ENCODE measurements at regions not wholly inside any gene's neighbourhood (a gene's known extent, or its start where the extent isn't known, plus 50 kb on each side); places are given as distances from the start of the nearest gene placed in this dataset.
A peak's percentile ranks its signal among the peaks of the same experiment; 100 is the strongest.
"Not testable (repeated sequence)": the region's sequence is repeated elsewhere in the genome, so short reads cannot be mapped to it uniquely, and the experiment has no call there.

DNA sequence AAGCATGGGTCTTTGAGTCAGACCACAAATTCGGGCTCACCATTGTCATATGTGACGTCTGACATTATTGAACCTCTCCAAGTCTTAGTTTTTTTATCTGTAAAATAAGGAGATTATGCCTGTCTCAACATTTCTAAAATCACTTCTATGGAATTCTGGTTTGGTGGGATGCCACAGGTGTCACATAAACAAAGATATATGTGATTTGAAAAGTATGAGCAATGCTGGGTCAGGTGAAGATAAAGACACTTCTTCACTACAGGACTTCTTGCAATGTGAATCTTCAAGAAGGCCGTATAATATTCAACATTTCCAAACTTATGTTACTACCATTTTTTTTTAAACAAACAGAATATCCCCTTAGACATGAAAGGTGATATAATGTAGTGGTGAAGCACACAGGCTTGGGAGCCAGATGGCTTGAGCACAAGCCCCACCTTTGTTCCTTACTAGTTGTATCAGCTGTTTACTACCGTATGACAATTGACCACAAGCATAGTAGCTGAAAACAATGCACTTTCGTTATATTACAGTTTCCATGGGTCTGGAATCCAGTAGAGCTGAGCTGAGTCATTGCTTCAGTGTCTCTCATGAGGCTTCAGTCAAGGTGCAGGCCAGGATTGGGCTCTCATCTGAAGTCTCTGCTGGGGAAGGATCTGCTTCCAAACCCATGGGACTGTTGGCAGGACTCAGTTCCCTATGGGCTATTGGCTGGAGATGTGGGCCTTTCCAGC is 87.7 kb downstream of the UTP18 start:
- H3K4me1 Mint-ChIP-seq (ENCODE audit: low read depth): peaks cover 1% of the 10 kb centered on the region
- intact Hi-C loops (cut with micrococcal nuclease): no loop called here
- H3K36me3 Mint-ChIP-seq (ENCODE audit: low read depth): no peaks in the 10 kb centered on the region
- H3K4me3 Mint-ChIP-seq: no peak overlapping the region
- no peak overlapping the region for H3K27ac Mint-ChIP-seq
- H3K27me3 Mint-ChIP-seq: peaks cover 40% of the 10 kb centered on the region
- no peaks in the 10 kb centered on the region for H3K9me3 Mint-ChIP-seq

DNA sequence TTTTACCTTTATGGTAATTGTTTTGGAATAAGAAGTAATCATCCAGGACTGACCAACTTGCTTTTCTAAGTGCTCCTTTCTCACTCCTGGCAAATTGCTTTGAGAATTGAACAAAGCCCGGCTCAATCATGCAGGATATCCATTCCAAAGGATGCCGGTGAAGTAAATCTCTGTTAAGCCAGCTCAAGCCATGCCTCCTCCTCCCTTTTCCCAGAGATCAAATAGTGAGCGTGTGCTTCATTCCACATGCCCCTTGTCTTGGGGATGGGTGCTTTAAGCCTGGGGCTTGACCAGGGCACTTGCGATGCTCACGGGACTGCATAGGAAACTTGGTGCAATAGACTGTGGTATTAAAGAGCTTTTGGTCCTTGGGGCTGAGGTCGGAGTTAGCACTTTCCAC is 90.7 kb downstream of the UTP18 start:
- H3K27me3 Mint-ChIP-seq: peaks cover 38% of the 10 kb centered on the region
- intact Hi-C loops (cut with micrococcal nuclease): no loop called here
- H3K27ac Mint-ChIP-seq: no peak overlapping the region
- H3K36me3 Mint-ChIP-seq (ENCODE audit: low read depth): no peaks in the 10 kb centered on the region
- no peaks in the 10 kb centered on the region for H3K9me3 Mint-ChIP-seq
- no peak overlapping the region for H3K4me3 Mint-ChIP-seq
- H3K4me1 Mint-ChIP-seq (ENCODE audit: low read depth): peaks cover 26% of the 10 kb centered on the region

DNA sequence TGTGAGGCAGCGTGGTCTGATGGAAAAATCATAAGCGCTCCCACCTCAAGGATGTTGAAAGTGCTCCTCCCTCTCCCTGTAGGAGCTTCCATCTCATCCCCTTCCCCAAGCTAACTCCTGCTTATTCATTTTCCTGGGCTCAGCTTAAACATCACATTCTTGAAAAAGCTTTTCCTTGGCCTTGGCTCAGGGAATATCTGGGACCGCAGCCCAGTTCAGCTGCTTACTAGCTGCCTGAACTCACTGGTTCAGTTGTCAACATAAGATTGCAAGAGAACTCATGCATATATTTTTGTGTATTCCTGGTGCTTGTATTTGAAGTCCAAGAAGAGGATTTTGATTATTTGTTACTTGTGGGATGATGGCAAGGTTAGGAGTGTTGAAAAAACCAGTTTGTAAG is 91.5 kb downstream of the UTP18 start:
- intact Hi-C loops (cut with micrococcal nuclease): no loop called here
- H3K4me1 Mint-ChIP-seq (ENCODE audit: low read depth): peaks cover 33% of the 10 kb centered on the region
- no peaks in the 10 kb centered on the region for H3K9me3 Mint-ChIP-seq
- no peaks in the 10 kb centered on the region for H3K36me3 Mint-ChIP-seq (ENCODE audit: low read depth)
- no peak overlapping the region for H3K4me3 Mint-ChIP-seq
- H3K27me3 Mint-ChIP-seq: peaks cover 37% of the 10 kb centered on the region
- no peak overlapping the region for H3K27ac Mint-ChIP-seq

DNA sequence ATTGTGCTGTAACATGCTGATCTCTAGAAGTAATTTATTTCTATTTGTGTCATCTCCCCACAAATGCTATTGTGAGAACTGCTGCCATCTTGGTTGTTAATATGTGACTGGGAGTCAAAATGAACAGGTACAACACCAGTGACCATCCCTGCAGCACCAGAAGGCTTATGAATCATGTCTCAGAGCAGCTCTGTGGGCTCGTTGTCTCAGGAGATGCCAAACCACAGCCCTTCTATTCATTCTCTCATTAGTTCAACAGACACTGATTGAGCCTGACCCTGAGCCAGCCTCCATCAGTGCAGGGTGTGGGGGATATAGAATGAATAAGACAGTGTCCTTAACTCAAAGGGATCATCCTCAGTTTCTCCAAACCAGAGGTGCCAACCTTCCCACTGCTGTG is 92.5 kb downstream of the UTP18 start:
- Mint-ChIP-seq H3K36me3 (ENCODE audit: low read depth) (no peaks in the 10 kb centered on the region), H3K27ac (no peak overlapping the region), H3K4me3 (no peak overlapping the region), H3K27me3 (peaks cover 29% of the 10 kb centered on the region), H3K4me1 (ENCODE audit: low read depth) (peaks cover 33% of the 10 kb centered on the region), H3K9me3 (no peaks in the 10 kb centered on the region)
- intact Hi-C loops (cut with micrococcal nuclease): no loop called here

DNA sequence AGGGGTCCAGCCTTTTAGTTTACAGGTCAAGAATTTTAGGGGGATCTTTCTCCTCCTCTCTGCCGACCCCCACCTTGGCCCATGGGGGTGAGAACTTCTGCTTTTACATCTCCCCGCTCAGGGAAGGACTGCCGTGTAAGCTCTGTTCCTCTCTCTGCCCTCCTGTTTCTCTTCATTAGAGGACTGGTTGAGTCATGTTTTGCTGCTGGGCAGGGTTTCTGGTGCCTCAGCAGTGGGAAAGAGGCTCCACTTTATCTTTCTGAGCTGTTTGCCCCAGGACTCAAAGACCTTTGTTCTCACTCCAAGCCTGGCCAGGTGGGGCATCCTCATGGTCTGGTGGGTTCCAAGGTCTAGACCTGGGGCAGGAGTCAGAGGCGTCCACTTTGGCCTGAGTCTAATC is 93.0 kb downstream of the UTP18 start:
- H3K9me3 Mint-ChIP-seq: no peaks in the 10 kb centered on the region
- peaks cover 28% of the 10 kb centered on the region for H3K27me3 Mint-ChIP-seq
- no peaks in the 10 kb centered on the region for H3K36me3 Mint-ChIP-seq (ENCODE audit: low read depth)
- peaks cover 33% of the 10 kb centered on the region for H3K4me1 Mint-ChIP-seq (ENCODE audit: low read depth)
- peak overlapping the region; percentile 22 for H3K27ac Mint-ChIP-seq
- no peak overlapping the region for H3K4me3 Mint-ChIP-seq
- intact Hi-C loops (cut with micrococcal nuclease): no loop called here

DNA sequence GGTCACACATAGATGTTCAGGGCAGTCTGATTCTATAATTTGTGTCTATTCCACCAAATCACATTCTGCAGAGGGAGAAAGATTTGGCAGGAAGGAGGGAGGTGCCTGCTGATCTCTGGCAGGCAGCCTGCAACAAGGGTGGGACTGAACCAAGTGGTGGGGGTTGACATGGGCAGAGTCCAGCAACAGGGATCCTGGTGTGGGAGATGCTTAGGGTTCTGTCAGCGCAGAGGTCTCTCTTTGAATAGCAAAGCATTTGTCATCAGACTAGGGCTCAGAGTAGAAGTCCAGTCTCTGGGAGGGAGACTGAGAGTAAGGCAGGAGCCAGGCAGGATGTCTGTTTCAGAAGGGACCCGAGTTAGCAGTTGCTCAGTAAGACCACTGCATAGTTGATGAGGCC is 94.6 kb downstream of the UTP18 start:
- intact Hi-C loops (cut with micrococcal nuclease): no loop called here
- Mint-ChIP-seq H3K27ac (peak overlapping the region; percentile 52), H3K9me3 (no peaks in the 10 kb centered on the region), H3K27me3 (peaks cover 25% of the 10 kb centered on the region), H3K4me3 (no peak overlapping the region), H3K4me1 (ENCODE audit: low read depth) (peaks cover 33% of the 10 kb centered on the region), H3K36me3 (ENCODE audit: low read depth) (no peaks in the 10 kb centered on the region)

DNA sequence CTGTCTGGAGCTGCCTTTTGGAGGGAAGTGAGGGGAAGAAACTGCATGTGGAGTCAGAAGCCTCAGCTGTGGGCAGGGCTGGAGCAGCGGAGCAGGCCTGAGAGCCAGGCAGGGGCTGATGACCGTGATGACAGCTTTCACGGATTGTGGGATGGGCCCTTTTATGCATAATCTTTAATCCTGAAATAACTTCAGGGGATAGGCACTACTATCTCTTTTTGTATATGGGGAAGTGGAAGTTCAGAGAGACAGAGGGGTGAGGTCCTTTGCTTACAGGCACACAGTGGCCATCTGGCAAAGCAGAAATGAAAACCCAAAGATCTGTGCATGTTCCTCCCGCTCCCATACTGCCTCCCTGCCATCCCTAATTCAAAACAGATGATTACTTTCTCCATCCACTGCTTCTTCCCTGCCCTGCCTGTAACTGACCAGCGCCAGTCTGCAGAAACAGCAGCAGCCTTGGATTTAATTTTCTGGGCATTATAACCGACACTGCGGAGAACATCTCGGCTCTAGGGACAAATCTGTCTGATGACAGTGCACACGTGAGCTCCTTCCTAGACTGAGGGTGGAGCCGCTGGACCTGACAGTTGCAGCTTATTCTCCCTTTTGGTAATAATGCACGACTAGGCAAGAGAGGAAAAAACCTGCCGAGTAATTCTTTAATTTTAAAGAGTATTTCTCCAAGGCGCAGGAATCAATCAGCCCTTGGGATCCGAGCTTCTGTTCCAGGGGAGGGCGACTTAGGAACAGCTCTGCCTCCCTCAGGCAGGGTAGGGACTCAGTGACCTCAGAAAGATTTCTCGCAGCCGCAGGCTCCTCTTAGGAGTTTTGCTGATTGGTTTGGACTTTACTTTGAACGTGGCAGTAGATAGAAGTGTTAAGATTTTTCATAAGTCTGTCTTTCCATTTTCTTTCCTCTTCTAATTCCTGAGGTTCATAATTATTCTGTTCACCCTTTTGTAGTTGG is 95.4 kb downstream of the UTP18 start:
- Mint-ChIP-seq H3K27me3 (peaks cover 19% of the 10 kb centered on the region), H3K27ac (peak overlapping the region; percentile 52), H3K36me3 (ENCODE audit: low read depth) (no peaks in the 10 kb centered on the region), H3K4me3 (no peak overlapping the region), H3K9me3 (no peaks in the 10 kb centered on the region), H3K4me1 (ENCODE audit: low read depth) (peaks cover 33% of the 10 kb centered on the region)
- intact Hi-C loops (cut with micrococcal nuclease): no loop called here

DNA sequence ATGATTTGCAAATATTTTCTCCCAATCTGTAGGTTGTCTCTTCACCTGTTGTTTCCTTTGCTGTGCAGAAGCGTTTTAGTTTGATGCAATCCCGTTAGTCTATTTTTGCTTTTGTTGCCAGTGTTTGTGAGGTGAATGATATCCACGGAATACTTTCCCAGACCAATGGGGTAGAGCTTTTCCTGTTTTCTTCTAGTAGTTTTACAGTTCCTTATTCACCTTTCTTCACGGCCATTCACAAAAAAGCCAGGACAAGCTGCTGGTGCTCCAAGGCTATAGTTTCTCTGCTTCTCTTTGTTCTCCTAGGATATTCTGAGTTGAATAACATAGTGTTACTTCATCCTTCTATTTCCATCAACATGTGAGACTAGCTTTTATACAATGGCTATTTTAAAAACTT is 98.7 kb downstream of the UTP18 start:
- H3K36me3 Mint-ChIP-seq (ENCODE audit: low read depth): no peaks in the 10 kb centered on the region
- intact Hi-C loops (cut with micrococcal nuclease): no loop called here
- H3K27ac Mint-ChIP-seq: no peak overlapping the region
- H3K27me3 Mint-ChIP-seq: peaks cover 4% of the 10 kb centered on the region
- H3K4me1 Mint-ChIP-seq (ENCODE audit: low read depth): peaks cover 22% of the 10 kb centered on the region
- no peaks in the 10 kb centered on the region for H3K9me3 Mint-ChIP-seq
- H3K4me3 Mint-ChIP-seq: no peak overlapping the region

DNA sequence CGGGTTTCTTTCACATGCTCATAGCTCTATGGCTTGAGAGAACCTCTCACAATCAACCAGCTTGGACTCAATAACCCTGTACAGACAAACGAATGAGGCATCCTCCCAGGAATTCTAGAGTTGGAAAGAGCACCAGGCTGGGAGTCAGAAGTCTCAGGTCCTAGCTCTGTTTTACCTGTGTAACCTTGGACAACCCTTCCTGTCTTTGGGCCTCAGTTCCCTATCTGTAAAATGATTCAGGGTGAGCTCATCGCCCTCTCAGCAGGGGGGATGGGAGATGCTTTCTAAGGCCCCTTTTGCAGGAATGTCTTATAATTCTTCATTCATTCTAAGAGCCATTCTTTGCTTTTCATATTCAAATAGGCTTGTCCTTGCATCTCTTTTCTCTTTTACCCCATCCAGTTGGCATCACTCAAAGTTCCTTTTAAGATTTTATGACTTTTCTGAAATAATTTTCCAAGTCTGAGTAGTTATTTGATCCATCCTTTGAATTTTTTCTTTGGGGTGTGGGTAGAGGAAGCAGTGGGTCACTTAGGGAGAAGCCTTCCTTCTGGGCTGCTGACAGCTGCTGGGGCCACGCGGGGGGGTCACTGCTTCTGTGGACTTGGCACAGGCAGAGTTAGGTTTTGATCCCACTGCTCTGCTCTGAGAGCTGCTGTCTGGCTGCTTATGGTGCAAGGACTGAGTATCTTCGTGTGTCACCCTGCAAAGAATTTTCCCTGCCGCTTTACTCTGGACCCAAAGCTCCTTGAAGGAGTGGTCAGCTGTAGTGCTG is 102.7 kb downstream of the UTP18 start:
- H3K4me3 Mint-ChIP-seq: no peak overlapping the region
- peaks cover 8% of the 10 kb centered on the region for H3K9me3 Mint-ChIP-seq

DNA sequence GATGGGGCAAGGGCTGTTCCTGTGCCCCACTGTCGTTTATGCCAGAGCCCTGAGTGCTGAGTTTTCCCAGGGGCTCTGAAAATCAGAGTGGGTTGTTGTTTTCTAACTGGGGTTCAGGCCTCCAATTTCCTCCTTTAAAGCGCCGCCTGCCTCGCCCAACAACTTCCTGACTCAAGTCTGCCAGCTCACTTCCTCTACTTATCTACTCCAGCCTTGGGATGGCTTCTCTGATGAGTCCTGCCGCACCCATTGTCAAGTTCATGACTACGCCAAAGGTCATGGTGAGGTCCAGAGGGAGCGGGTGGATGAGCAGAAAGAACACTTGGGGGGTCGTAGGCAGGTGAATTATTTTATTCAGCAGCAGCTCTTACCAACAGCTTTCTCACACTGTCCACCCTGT is 104.7 kb downstream of the UTP18 start:
- no peaks in the 10 kb centered on the region for H3K36me3 Mint-ChIP-seq (ENCODE audit: low read depth)
- peaks cover 20% of the 10 kb centered on the region for H3K27me3 Mint-ChIP-seq
- H3K4me1 Mint-ChIP-seq (ENCODE audit: low read depth): peaks cover 16% of the 10 kb centered on the region
- H3K27ac Mint-ChIP-seq: peak overlapping the region; percentile 81
- intact Hi-C loops (cut with micrococcal nuclease): no loop called here
- H3K9me3 Mint-ChIP-seq: peaks cover 8% of the 10 kb centered on the region
- no peak overlapping the region for H3K4me3 Mint-ChIP-seq

More for the DNA sequence above, 102.7 kb downstream of the UTP18 start:
- Mint-ChIP-seq H3K27ac (no peak overlapping the region), H3K27me3 (peaks cover 14% of the 10 kb centered on the region), H3K4me1 (ENCODE audit: low read depth) (peaks cover 16% of the 10 kb centered on the region), H3K36me3 (ENCODE audit: low read depth) (no peaks in the 10 kb centered on the region)
- intact Hi-C loops (cut with micrococcal nuclease): no loop called here

DNA sequence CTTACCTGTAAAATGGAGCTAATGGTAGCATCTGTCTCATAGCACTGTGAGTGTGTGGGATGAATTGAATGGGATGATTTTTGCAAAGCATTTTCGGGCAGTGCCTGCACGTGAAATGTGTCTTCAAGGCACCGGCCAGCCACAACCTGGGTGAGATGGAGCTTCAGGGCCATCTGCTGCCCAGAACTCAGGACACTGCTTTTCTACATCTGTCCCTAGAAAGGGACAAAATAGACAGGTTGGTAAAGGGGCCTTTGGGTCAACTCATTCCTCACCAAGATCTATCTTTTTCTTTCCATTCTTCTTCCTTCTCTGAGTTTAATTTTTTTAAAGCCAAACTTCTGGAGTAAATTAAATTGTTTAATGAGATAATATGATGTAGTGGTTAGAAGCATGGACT is 106.5 kb downstream of the UTP18 start:
- intact Hi-C loops (cut with micrococcal nuclease): no loop called here
- Mint-ChIP-seq H3K4me3 (no peak overlapping the region), H3K9me3 (peaks cover 8% of the 10 kb centered on the region), H3K27me3 (peaks cover 23% of the 10 kb centered on the region), H3K4me1 (ENCODE audit: low read depth) (peaks cover 20% of the 10 kb centered on the region), H3K36me3 (ENCODE audit: low read depth) (peaks cover 2% of the 10 kb centered on the region), H3K27ac (no peak overlapping the region)

DNA sequence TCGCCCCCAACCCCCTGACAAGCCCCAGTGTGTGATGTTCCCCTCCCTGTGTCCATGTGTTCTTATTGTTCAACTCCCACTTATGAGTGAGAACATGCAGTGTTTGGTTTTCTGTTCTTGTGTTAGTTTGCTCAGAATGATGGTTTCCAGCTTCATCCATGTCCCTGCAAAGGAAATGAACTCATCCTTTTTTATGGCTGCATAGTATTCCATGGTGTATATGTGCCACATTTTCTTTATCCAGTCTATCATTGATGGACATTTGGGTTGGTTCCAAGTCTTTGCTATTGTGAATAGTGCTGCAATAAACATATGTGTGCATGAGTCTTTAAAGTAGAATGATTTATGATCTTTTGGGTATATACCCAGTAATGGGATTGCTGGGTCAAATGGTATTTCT is 107.5 kb downstream of the UTP18 start:
- H3K4me3 Mint-ChIP-seq; H3K36me3 Mint-ChIP-seq (ENCODE audit: low read depth); H3K27ac Mint-ChIP-seq; H3K9me3 Mint-ChIP-seq; intact Hi-C loops (cut with micrococcal nuclease): not testable (repeated sequence)
- Mint-ChIP-seq H3K27me3 (peaks cover 19% of the 10 kb centered on the region), H3K4me1 (ENCODE audit: low read depth) (peaks cover 29% of the 10 kb centered on the region)

DNA sequence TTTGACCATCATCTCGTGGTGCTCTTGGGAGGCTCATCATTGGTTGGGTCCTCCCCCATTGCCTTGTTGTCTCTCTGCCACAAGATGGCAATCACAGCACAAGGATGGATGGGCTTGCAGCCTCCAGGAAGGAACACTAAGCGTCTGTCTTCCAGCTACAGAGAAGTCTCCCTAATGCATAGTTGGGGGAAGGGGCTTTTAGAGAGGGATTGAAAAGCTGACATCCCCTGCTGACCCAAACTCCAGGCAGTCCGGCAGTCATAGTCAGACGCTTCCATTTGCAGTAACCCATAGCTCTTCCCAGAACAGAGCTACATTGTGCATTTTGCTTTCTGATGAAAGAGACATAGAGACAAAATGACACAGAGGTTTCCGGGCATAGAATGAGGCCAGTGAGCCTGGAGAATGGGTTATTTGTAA is 111.4 kb downstream of the UTP18 start:
- peak overlapping the region; percentile 13 for H3K4me3 Mint-ChIP-seq
- H3K27ac Mint-ChIP-seq: peak overlapping the region; percentile 70
- no peaks in the 10 kb centered on the region for H3K9me3 Mint-ChIP-seq

More for the DNA sequence above, 111.4 kb downstream of the UTP18 start:
- Mint-ChIP-seq H3K27me3 (peaks cover 14% of the 10 kb centered on the region), H3K36me3 (ENCODE audit: low read depth) (peaks cover 7% of the 10 kb centered on the region), H3K4me1 (ENCODE audit: low read depth) (peaks cover 46% of the 10 kb centered on the region)
- intact Hi-C loops (cut with micrococcal nuclease): loop anchor here (1.0 to 10.0 kb wide), 5 partner anchors 63 to 736 kb away; no protein-coding TSS in a partner anchor

Measured in dendritic cell treated with granulocyte-macrophage colony-stimulating factor and Interleukin-4, amounts not matched to agents 40 ng/mL and 50 ng/mL, for 4 days (primary cell).